ENCODE measurements at regions not wholly inside any gene's neighbourhood (a gene's known extent, or its start where the extent isn't known, plus 50 kb on each side); places are given as distances from the start of the nearest gene placed in this dataset.
A peak's percentile ranks its signal among the peaks of the same experiment; 100 is the strongest.

- TF ChIP-seq HMGXB3 (CRISPR knock-in tag; IDR thresholded peaks at IDR 0.05; ENCODE audit: borderline replicate concordance): no peak
- TF ChIP-seq ZFP36L1 (CRISPR knock-in tag; IDR thresholded peaks at IDR 0.05): peak; percentile 43; the same call in 1 of the 2 replicates
- no peak for TF ChIP-seq MTF2 (CRISPR knock-in tag; IDR thresholded peaks at IDR 0.05; ENCODE audit: borderline replicate concordance)
- TF ChIP-seq PHF5A (CRISPR knock-in tag; IDR thresholded peaks at IDR 0.05; ENCODE audit: low read depth, unreplicated experiment): no peak
- no peak for TF ChIP-seq IRF1 (CRISPR knock-in tag; IDR thresholded peaks at IDR 0.05; ENCODE audit: low read depth)
- no peak for TF ChIP-seq ZNF652 (CRISPR knock-in tag; IDR thresholded peaks at IDR 0.05; ENCODE audit: borderline replicate concordance, low read depth)
- no peak for TF ChIP-seq KAT8 (CRISPR knock-in tag; IDR thresholded peaks at IDR 0.05)
- TF ChIP-seq ZNF446 (CRISPR knock-in tag; IDR thresholded peaks at IDR 0.05): no peak
- TF ChIP-seq, protein P1, sequence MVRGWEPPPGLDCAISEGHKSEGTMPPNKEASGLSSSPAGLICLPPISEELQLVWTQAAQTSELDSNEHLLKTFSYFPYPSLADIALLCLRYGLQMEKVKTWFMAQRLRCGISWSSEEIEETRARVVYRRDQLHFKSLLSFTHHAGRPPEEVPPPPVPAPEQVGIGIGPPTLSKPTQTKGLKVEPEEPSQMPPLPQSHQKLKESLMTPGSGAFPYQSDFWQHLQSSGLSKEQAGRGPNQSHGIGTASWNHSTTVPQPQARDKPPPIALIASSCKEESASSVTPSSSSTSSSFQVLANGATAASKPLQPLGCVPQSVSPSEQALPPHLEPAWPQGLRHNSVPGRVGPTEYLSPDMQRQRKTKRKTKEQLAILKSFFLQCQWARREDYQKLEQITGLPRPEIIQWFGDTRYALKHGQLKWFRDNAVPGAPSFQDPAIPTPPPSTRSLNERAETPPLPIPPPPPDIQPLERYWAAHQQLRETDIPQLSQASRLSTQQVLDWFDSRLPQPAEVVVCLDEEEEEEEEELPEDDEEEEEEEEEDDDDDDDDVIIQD (CRISPR knock-in tag; IDR thresholded peaks at IDR 0.05; ENCODE audit: low read depth): 0 out of 2 replicates have a peak, but pooled peaks have one; percentile 32
- peak; percentile 93 for TF ChIP-seq NCOR1 (IDR thresholded peaks at IDR 0.05; ENCODE audit: borderline replicate concordance, low read length)
- TF ChIP-seq, protein P2, sequence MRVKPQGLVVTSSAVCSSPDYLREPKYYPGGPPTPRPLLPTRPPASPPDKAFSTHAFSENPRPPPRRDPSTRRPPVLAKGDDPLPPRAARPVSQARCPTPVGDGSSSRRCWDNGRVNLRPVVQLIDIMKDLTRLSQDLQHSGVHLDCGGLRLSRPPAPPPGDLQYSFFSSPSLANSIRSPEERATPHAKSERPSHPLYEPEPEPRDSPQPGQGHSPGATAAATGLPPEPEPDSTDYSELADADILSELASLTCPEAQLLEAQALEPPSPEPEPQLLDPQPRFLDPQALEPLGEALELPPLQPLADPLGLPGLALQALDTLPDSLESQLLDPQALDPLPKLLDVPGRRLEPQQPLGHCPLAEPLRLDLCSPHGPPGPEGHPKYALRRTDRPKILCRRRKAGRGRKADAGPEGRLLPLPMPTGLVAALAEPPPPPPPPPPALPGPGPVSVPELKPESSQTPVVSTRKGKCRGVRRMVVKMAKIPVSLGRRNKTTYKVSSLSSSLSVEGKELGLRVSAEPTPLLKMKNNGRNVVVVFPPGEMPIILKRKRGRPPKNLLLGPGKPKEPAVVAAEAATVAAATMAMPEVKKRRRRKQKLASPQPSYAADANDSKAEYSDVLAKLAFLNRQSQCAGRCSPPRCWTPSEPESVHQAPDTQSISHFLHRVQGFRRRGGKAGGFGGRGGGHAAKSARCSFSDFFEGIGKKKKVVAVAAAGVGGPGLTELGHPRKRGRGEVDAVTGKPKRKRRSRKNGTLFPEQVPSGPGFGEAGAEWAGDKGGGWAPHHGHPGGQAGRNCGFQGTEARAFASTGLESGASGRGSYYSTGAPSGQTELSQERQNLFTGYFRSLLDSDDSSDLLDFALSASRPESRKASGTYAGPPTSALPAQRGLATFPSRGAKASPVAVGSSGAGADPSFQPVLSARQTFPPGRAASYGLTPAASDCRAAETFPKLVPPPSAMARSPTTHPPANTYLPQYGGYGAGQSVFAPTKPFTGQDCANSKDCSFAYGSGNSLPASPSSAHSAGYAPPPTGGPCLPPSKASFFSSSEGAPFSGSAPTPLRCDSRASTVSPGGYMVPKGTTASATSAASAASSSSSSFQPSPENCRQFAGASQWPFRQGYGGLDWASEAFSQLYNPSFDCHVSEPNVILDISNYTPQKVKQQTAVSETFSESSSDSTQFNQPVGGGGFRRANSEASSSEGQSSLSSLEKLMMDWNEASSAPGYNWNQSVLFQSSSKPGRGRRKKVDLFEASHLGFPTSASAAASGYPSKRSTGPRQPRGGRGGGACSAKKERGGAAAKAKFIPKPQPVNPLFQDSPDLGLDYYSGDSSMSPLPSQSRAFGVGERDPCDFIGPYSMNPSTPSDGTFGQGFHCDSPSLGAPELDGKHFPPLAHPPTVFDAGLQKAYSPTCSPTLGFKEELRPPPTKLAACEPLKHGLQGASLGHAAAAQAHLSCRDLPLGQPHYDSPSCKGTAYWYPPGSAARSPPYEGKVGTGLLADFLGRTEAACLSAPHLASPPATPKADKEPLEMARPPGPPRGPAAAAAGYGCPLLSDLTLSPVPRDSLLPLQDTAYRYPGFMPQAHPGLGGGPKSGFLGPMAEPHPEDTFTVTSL (CRISPR knock-in tag; IDR thresholded peaks at IDR 0.05; ENCODE audit: borderline replicate concordance): peak; percentile 79; the same call in 1 of the 2 replicates
- TF ChIP-seq TEAD3 (CRISPR knock-in tag; optimal IDR thresholded peaks at IDR 0.05; ENCODE audit: borderline replicate concordance): peak; percentile 21
- TF ChIP-seq MAFK (conservative IDR thresholded peaks at IDR 0.05 in 1 of 2, IDR thresholded peaks at IDR 0.05 in 1 of 2; ENCODE audit: low read length in 2 of 2): 0 out of 4 replicates have a peak, but pooled peaks of 1 of the 2 experiments have one; percentile 19
- TF ChIP-seq, protein P3, sequence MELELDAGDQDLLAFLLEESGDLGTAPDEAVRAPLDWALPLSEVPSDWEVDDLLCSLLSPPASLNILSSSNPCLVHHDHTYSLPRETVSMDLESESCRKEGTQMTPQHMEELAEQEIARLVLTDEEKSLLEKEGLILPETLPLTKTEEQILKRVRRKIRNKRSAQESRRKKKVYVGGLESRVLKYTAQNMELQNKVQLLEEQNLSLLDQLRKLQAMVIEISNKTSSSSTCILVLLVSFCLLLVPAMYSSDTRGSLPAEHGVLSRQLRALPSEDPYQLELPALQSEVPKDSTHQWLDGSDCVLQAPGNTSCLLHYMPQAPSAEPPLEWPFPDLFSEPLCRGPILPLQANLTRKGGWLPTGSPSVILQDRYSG (CRISPR knock-in tag; IDR thresholded peaks at IDR 0.05): no peak
- TF ChIP-seq ZFP41 (CRISPR knock-in tag; IDR thresholded peaks at IDR 0.05; ENCODE audit: borderline replicate concordance): no peak
- no peak for TF ChIP-seq DMAP1 (CRISPR knock-in tag; IDR thresholded peaks at IDR 0.05)
- TF ChIP-seq JUN (CRISPR knock-in tag; IDR thresholded peaks at IDR 0.05): 0 out of 2 replicates have a peak, but pooled peaks have one; percentile 56
Measured at GRCh38 chr2:192773044-192773443, 578.3 kb upstream of the TMEFF2 start (continued).
